H1 (cell line): ENCODE measurements at regions not wholly inside any gene's neighbourhood (a gene's known extent, or its start where the extent isn't known, plus 50 kb on each side); places are given as distances from the start of the nearest gene placed in this dataset.

ENCODE experiments used
- CBX5 ChIP-seq: fragments of 300-800, 300-1000 bp; sonication (generic); IDR thresholded peaks from 2 replicates; pipeline ENCODE4 v1.7.1; 2016; ENCODE audit warnings: antibody characterized with exemption, low read length, low read depth
- GABPA ChIP-seq: IDR thresholded peaks from 2 replicates; pipeline ENCODE4 v1.6.1; 2011; ENCODE audit warnings: mild to moderate bottlenecking, low read length, moderate library complexity, borderline replicate concordance; ENCODE audit not compliant: insufficient read depth
- KDM1A ChIP-seq: fragments of 200-600, 300-600 bp; sonication (generic); IDR thresholded peaks from 2 replicates; pipeline ENCODE4 v1.7.1; 2016; ENCODE audit warnings: mild to moderate bottlenecking, low read length, borderline replicate concordance
- PHF8 ChIP-seq: fragments of 200-600 bp; sonication (generic); conservative IDR thresholded peaks from 2 replicates; pipeline ENCODE4 v1.7.1; 2012; ENCODE audit warnings: low read depth, mild to moderate bottlenecking, inconsistent platforms, low read length, moderate library complexity
- SP2 ChIP-seq: IDR thresholded peaks from 2 replicates; pipeline ENCODE4 v1.6.1; 2012; ENCODE audit warnings: mild to moderate bottlenecking, low read length, inconsistent platforms
- SUZ12 ChIP-seq: fragments of 200-600 bp; sonication (generic); IDR thresholded peaks from 2 replicates; pipeline ENCODE4 v1.6.1; 2012; ENCODE audit warnings: mild to moderate bottlenecking, inconsistent platforms, low read length, moderate library complexity, mixed read lengths

- TF ChIP-seq CBX5: no peak
- no peak for TF ChIP-seq SUZ12
- no peak for TF ChIP-seq PHF8
- no peak for TF ChIP-seq GABPA
- TF ChIP-seq SP2: no peak
- no peak for TF ChIP-seq KDM1A
- TF ChIP-seq, all 59 proteins: peak for 0
Measured at GRCh38 chr4:127484117-127484516, 148.6 kb upstream of the INTU start (continued).
